ENCODE measurements at regions not wholly inside any gene's neighbourhood (a gene's known extent, or its start where the extent isn't known, plus 50 kb on each side); places are given as distances from the start of the nearest gene placed in this dataset.
"Not testable (repeated sequence)": the region's sequence is repeated elsewhere in the genome, so short reads cannot be mapped to it uniquely, and the experiment has no call there.

- TF ChIP-seq ETV1 (tag; conservative IDR thresholded peaks at IDR 0.05; ENCODE audit: low read depth) (no peak), SAFB (IDR thresholded peaks at IDR 0.05; ENCODE audit: borderline replicate concordance, low read depth, low read length) (no peak)
- no peak overlapping the region for H3K27ac ChIP-seq (ENCODE audit: extremely low read depth, low read depth, low read length)
- intact Hi-C loops (cut with micrococcal nuclease): no loop called here
- no peak overlapping the region for H3K4me2 ChIP-seq (ENCODE audit: insufficient read depth, low read length)
- FAIRE-seq (no peak), ATAC-seq (no peak), DNase-seq (ENCODE audit: extremely low read depth in 1 of 4, low spot score in 3 of 4) (no peak)
- H4K20me1 ChIP-seq (replicated peaks; ENCODE audit: control insufficient read depth, insufficient read depth, low read length): no peaks in the 10 kb centered on the region
- WGBS (ENCODE audit: insufficient coverage, low coverage, missing lambda C conversion rate): 3% methylated on average over 8 of the region's 12 CpGs
- no peaks in the 10 kb centered on the region for H3K79me2 ChIP-seq (ENCODE audit: control insufficient read depth, insufficient read depth, low read length)
- no TSS peak for BruUV-seq (replicated peaks)
- peaks cover 0 to 24% of the 10 kb centered on the region in 2 experiments; a peak in 2 of 5 replicates for H3K27me3 ChIP-seq (ENCODE audit: control insufficient read depth in 2 of 2, insufficient read depth in 2 of 2, low read length in 2 of 2)
- no peaks in the 10 kb centered on the region for H3K36me3 ChIP-seq (ENCODE audit: control insufficient read depth, insufficient read depth, low read length)
- no peak overlapping the region for H3K9ac ChIP-seq (ENCODE audit: insufficient read depth in 1 of 2, low read depth in 2 of 2, low read length in 2 of 2)
- H3K9me1 ChIP-seq (ENCODE audit: control insufficient read depth, insufficient read depth, low read length): no peaks in the 10 kb centered on the region
- ChIA-PET POLR2A (no interaction called here), CTCF (ENCODE audit: low intra/inter-chr PET ratio) (no interaction called here)
- H3K9me3 ChIP-seq (replicated peaks; ENCODE audit: control insufficient read depth, insufficient read depth, low read depth, low read length): no peaks in the 10 kb centered on the region
- H3K4me3 ChIP-seq: no peak overlapping the region
- in situ Hi-C loops (cut with MboI): no loop called here
- peaks cover 0 to 9% of the 10 kb centered on the region in 2 experiments; a peak in 2 of 5 replicates for H3K4me1 ChIP-seq (replicated peaks in 1 of 2; ENCODE audit: control insufficient read depth in 2 of 2, insufficient read depth in 2 of 2, low read length in 2 of 2)
- no peak overlapping the region for H2AFZ ChIP-seq (ENCODE audit: low read depth, low read length)
Observed at GRCh38 chr22:23418159-23418788, 161.8 kb downstream of the IGLL1 start.

GRCh38 chr22:23417327-23417726 is 162.8 kb downstream of the IGLL1 start:
- DNase-seq (ENCODE audit: extremely low read depth in 1 of 4, low spot score in 3 of 4); H3K9me1 ChIP-seq (ENCODE audit: control insufficient read depth, insufficient read depth, low read length); H3K27ac ChIP-seq (ENCODE audit: extremely low read depth, low read depth, low read length); ATAC-seq; H4K20me1 ChIP-seq (replicated peaks; ENCODE audit: control insufficient read depth, insufficient read depth, low read length); CTCF ChIA-PET (ENCODE audit: low intra/inter-chr PET ratio); H3K4me2 ChIP-seq (ENCODE audit: insufficient read depth, low read length); H3K4me1 ChIP-seq (replicated peaks in 1 of 2; ENCODE audit: control insufficient read depth in 2 of 2, insufficient read depth in 2 of 2, low read length in 2 of 2); H3K9ac ChIP-seq (ENCODE audit: insufficient read depth in 1 of 2, low read depth in 2 of 2, low read length in 2 of 2); H3K9me3 ChIP-seq (replicated peaks; ENCODE audit: control insufficient read depth, insufficient read depth, low read depth, low read length); intact Hi-C loops (cut with micrococcal nuclease); H3K4me3 ChIP-seq; H2AFZ ChIP-seq (ENCODE audit: low read depth, low read length); FAIRE-seq; POLR2A ChIA-PET; BruUV-seq (replicated peaks); H3K36me3 ChIP-seq (ENCODE audit: control insufficient read depth, insufficient read depth, low read length); H3K79me2 ChIP-seq (ENCODE audit: control insufficient read depth, insufficient read depth, low read length); in situ Hi-C loops (cut with MboI): not testable (repeated sequence)
- 6% methylated on average over 2 of the region's 3 CpGs for WGBS (ENCODE audit: insufficient coverage, low coverage, missing lambda C conversion rate)
- peaks cover 0 to 24% of the 10 kb centered on the region in 2 experiments; a peak in 2 of 5 replicates for H3K27me3 ChIP-seq (ENCODE audit: control insufficient read depth in 2 of 2, insufficient read depth in 2 of 2, low read length in 2 of 2)

DNA sequence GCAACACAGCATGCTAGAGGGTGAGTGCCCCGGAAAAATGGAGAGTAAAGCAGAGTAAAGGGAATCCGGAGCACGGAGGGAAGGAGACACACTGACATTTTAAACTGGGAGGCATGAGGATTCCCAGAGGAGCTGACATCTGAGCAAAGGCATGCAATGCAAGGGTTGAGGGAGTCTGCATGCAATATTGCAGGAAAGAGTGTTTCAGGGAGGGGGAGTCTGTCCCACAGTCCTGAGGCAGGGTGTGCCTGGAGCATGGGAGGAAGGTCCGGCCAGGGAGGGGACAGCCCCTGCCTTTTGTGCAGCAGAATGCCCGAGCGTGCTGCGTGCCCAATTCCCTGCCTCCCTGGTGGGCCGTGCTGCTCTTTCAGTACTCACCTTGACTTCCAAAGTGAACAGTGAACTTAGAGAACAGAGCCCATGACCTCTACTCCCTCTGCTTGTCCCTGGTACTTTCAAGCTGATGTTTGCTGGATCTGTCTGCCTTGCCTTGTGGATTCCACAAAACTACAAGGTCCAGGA is 163.9 kb downstream of the IGLL1 start:
- WGBS (ENCODE audit: insufficient coverage, low coverage, missing lambda C conversion rate): 18% methylated on average over 3 of the region's 8 CpGs

More for the DNA sequence above, 163.9 kb downstream of the IGLL1 start:
- H4K20me1 ChIP-seq (replicated peaks; ENCODE audit: control insufficient read depth, insufficient read depth, low read length); DNase-seq (ENCODE audit: extremely low read depth in 1 of 4, low spot score in 3 of 4); H3K36me3 ChIP-seq (ENCODE audit: control insufficient read depth, insufficient read depth, low read length); POLR2A ChIA-PET; ATAC-seq; intact Hi-C loops (cut with micrococcal nuclease); H2AFZ ChIP-seq (ENCODE audit: low read depth, low read length); H3K4me2 ChIP-seq (ENCODE audit: insufficient read depth, low read length); CTCF ChIA-PET (ENCODE audit: low intra/inter-chr PET ratio); H3K4me1 ChIP-seq (replicated peaks in 1 of 2; ENCODE audit: control insufficient read depth in 2 of 2, insufficient read depth in 2 of 2, low read length in 2 of 2); H3K9ac ChIP-seq (ENCODE audit: insufficient read depth in 1 of 2, low read depth in 2 of 2, low read length in 2 of 2); H3K27ac ChIP-seq (ENCODE audit: extremely low read depth, low read depth, low read length); H3K9me1 ChIP-seq (ENCODE audit: control insufficient read depth, insufficient read depth, low read length); H3K4me3 ChIP-seq; H3K79me2 ChIP-seq (ENCODE audit: control insufficient read depth, insufficient read depth, low read length); in situ Hi-C loops (cut with MboI); BruUV-seq (replicated peaks); H3K9me3 ChIP-seq (replicated peaks; ENCODE audit: control insufficient read depth, insufficient read depth, low read depth, low read length): not testable (repeated sequence)
- H3K27me3 ChIP-seq (ENCODE audit: control insufficient read depth in 2 of 2, insufficient read depth in 2 of 2, low read length in 2 of 2): peaks cover 0 to 22% of the 10 kb centered on the region in 2 experiments; a peak in 2 of 5 replicates
- peak; percentile 11 for FAIRE-seq

Measured in K562 (cell line).